ENCODE measurements at regions not wholly inside any gene's neighbourhood (a gene's known extent, or its start where the extent isn't known, plus 50 kb on each side); places are given as distances from the start of the nearest gene placed in this dataset.
A peak's percentile ranks its signal among the peaks of the same experiment; 100 is the strongest.
"Not testable (repeated sequence)": the region's sequence is repeated elsewhere in the genome, so short reads cannot be mapped to it uniquely, and the experiment has no call there.

DNA sequence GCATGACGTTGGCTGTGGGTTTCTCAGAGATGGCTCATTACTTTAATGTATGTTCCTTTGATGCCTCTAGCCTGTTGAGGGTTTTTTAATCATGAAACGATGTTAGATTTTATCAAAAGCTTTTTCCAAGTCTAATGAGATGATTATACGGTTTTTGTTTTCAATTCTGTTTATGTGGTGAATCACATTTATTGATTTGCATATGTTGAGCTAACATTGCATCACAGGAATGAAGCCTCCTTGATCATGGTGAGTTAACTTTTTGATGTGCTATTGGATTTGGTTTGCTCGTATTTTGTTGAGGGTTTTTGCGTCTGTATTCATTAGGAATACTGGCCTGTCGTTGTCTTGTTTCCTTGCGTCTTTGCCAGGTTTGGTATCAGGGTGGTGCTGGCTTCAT, 52.3 kb upstream of the PTPN12 start:
- ChIA-PET POLR2A (no interaction called here), CTCF (no interaction called here)
- DNase-seq (no peak), ATAC-seq (ENCODE audit: poor library complexity) (no peak)
- Histone ChIP-seq H3K9me3 (ENCODE audit: control insufficient read depth in 1 of 2, insufficient read depth in 1 of 2, low read length in 2 of 2) (no peaks in the 10 kb centered on the region), H3K27ac (ENCODE audit: low read depth in 1 of 2, low read length in 2 of 2) (no peak overlapping the region), H3K36me3 (ENCODE audit: insufficient read depth, low read length) (no peaks in the 10 kb centered on the region), H3K27me3 (ENCODE audit: control insufficient read depth in 1 of 2, insufficient read depth in 2 of 2, low read length in 2 of 2) (no peaks in the 10 kb centered on the region), H3K4me3 (ENCODE audit: low read length) (no peak overlapping the region), H3K4me1 (ENCODE audit: insufficient read depth, low read length) (peaks cover 4% of the 10 kb centered on the region)
- H3K36me3 Mint-ChIP-seq (ENCODE audit: low read depth), result no peaks in the 10 kb centered on the region
- H3K27me3 Mint-ChIP-seq, result peaks cover 4% of the 10 kb centered on the region
- TF ChIP-seq, protein P1, sequence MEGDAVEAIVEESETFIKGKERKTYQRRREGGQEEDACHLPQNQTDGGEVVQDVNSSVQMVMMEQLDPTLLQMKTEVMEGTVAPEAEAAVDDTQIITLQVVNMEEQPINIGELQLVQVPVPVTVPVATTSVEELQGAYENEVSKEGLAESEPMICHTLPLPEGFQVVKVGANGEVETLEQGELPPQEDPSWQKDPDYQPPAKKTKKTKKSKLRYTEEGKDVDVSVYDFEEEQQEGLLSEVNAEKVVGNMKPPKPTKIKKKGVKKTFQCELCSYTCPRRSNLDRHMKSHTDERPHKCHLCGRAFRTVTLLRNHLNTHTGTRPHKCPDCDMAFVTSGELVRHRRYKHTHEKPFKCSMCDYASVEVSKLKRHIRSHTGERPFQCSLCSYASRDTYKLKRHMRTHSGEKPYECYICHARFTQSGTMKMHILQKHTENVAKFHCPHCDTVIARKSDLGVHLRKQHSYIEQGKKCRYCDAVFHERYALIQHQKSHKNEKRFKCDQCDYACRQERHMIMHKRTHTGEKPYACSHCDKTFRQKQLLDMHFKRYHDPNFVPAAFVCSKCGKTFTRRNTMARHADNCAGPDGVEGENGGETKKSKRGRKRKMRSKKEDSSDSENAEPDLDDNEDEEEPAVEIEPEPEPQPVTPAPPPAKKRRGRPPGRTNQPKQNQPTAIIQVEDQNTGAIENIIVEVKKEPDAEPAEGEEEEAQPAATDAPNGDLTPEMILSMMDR (IDR thresholded peaks at IDR 0.05), result no peak
- no peaks in the 10 kb centered on the region for H3K9me3 Mint-ChIP-seq
- H3K4me1 Mint-ChIP-seq (ENCODE audit: low read depth), result peaks cover 9% of the 10 kb centered on the region
- intact Hi-C loops (cut with DNase I, micrococcal nuclease), result no loop called here
- no peak overlapping the region for H3K27ac Mint-ChIP-seq
- H3K4me3 Mint-ChIP-seq, result no peak overlapping the region

DNA sequence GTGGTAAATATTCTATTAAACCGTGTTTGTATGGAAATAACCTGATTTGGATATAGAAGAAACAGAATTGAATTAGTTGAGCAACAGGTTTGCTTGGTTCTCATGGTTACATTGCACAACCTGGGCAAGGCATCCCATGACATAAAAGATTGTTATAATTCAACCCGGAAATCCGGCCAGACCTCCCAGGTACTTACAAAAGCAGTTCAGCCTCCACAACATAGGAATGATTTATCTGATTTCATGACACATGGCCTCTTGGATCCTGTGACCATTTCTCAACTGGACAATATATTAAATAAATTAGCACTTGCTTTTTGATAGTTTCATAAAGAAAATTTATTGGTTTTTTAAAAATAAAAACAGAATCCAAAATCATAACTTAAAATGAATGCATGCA, 55.1 kb upstream of the PTPN12 start:
- TF ChIP-seq, protein P1 (IDR thresholded peaks at IDR 0.05), result no peak
- Mint-ChIP-seq H3K4me1 (ENCODE audit: low read depth) (peaks cover 9% of the 10 kb centered on the region), H3K36me3 (ENCODE audit: low read depth) (no peaks in the 10 kb centered on the region), H3K27ac (no peak overlapping the region), H3K27me3 (peaks cover 4% of the 10 kb centered on the region), H3K9me3 (no peaks in the 10 kb centered on the region), H3K4me3 (no peak overlapping the region)
- no peaks in the 10 kb centered on the region for H3K27me3 ChIP-seq (ENCODE audit: control insufficient read depth in 1 of 2, insufficient read depth in 2 of 2, low read length in 2 of 2)
- DNase-seq (peak in 2 of 14 experiments; percentile 23 to 35), ATAC-seq (ENCODE audit: poor library complexity) (no peak)
- H3K27ac ChIP-seq (ENCODE audit: low read depth in 1 of 2, low read length in 2 of 2), result no peak overlapping the region
- ChIA-PET POLR2A (no interaction called here), CTCF (no interaction called here)
- peaks cover 4% of the 10 kb centered on the region for H3K4me1 ChIP-seq (ENCODE audit: insufficient read depth, low read length)
- no peak overlapping the region for H3K4me3 ChIP-seq (ENCODE audit: low read length)
- no peaks in the 10 kb centered on the region for H3K36me3 ChIP-seq (ENCODE audit: insufficient read depth, low read length)
- no peaks in the 10 kb centered on the region for H3K9me3 ChIP-seq (ENCODE audit: control insufficient read depth in 1 of 2, insufficient read depth in 1 of 2, low read length in 2 of 2)
- intact Hi-C loops (cut with DNase I, micrococcal nuclease), result no loop called here

DNA sequence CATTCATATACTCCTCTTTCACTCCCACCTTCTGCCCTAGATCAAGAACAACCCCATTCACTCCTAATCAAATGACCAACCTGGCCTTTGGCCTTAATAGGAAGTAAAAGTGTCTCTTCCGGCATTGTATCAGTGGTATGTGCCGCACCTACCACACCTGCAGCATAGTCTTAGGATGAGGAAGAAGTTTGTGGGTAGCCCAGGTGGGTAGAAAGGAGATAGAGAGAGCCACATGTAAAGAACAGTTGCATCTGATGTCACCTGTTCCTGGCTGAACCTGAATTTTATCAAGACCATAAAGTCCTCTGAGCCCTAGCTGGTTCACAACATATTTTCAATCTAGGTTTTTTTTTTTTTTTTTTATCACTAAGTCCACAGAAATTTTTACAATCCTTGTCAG, 55.5 kb upstream of the PTPN12 start:
- TF ChIP-seq, protein P1 (IDR thresholded peaks at IDR 0.05), result no peak
- intact Hi-C loops (cut with DNase I, micrococcal nuclease), result no loop called here
- CTCF ChIA-PET, result no interaction called here
- no peak overlapping the region for H3K4me3 Mint-ChIP-seq
- H3K4me1 ChIP-seq (ENCODE audit: insufficient read depth, low read length), result peaks cover 4% of the 10 kb centered on the region
- H3K36me3 ChIP-seq (ENCODE audit: insufficient read depth, low read length), result no peaks in the 10 kb centered on the region
- POLR2A ChIA-PET, result no interaction called here
- H3K27ac Mint-ChIP-seq, result no peak overlapping the region
- no peak overlapping the region for H3K4me3 ChIP-seq (ENCODE audit: low read length)
- no peaks in the 10 kb centered on the region for H3K36me3 Mint-ChIP-seq (ENCODE audit: low read depth)
- H3K27me3 Mint-ChIP-seq, result peaks cover 1% of the 10 kb centered on the region
- H3K27ac ChIP-seq (ENCODE audit: low read depth in 1 of 2, low read length in 2 of 2), result no peak overlapping the region
- no peaks in the 10 kb centered on the region for H3K9me3 ChIP-seq (ENCODE audit: control insufficient read depth in 1 of 2, insufficient read depth in 1 of 2, low read length in 2 of 2)
- peak; percentile 32 for ATAC-seq (ENCODE audit: poor library complexity)
- no peaks in the 10 kb centered on the region for H3K27me3 ChIP-seq (ENCODE audit: control insufficient read depth in 1 of 2, insufficient read depth in 2 of 2, low read length in 2 of 2)
- H3K4me1 Mint-ChIP-seq (ENCODE audit: low read depth), result peaks cover 9% of the 10 kb centered on the region
- no peaks in the 10 kb centered on the region for H3K9me3 Mint-ChIP-seq
- DNase-seq, result peak in 1 of 14 experiments; percentile 8

DNA sequence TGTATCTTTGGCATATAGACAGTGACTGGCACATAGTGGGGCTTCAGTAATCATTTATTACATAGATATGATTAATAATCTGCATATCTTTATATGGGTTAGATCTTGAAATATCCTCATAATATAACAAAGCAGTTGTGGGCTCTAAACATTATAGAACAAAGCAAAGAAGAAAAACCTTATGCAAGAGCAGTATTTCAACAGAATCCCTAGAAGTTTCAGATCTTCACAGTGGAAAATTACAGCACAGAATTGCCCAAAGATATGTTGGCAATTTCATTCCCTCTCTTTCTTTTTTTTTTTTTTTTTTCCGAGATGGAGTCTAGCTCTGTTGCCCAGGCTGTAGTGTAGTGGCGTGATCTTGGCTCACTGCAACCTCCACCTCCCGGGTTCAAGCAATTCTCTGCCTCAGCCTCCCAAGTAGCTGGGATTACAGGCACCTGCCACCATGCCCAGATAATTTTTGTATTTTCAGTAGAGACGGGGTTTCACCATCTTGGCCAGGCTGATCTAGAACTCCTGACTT, 56.9 kb upstream of the PTPN12 start:
- DNase-seq; H3K27ac ChIP-seq (ENCODE audit: low read depth in 1 of 2, low read length in 2 of 2); H3K4me1 ChIP-seq (ENCODE audit: insufficient read depth, low read length); H3K36me3 ChIP-seq (ENCODE audit: insufficient read depth, low read length); H3K4me3 ChIP-seq (ENCODE audit: low read length); H3K27me3 Mint-ChIP-seq; H3K27me3 ChIP-seq (ENCODE audit: control insufficient read depth in 1 of 2, insufficient read depth in 2 of 2, low read length in 2 of 2); H3K4me1 Mint-ChIP-seq (ENCODE audit: low read depth); intact Hi-C loops (cut with DNase I, micrococcal nuclease); H3K27ac Mint-ChIP-seq; ATAC-seq (ENCODE audit: poor library complexity); H3K36me3 Mint-ChIP-seq (ENCODE audit: low read depth); H3K9me3 Mint-ChIP-seq; CTCF ChIA-PET; H3K4me3 Mint-ChIP-seq; POLR2A ChIA-PET; H3K9me3 ChIP-seq (ENCODE audit: control insufficient read depth in 1 of 2, insufficient read depth in 1 of 2, low read length in 2 of 2): not testable (repeated sequence)
